ENCODE measurements at regions not wholly inside any gene's neighbourhood (a gene's known extent, or its start where the extent isn't known, plus 50 kb on each side); places are given as distances from the start of the nearest gene placed in this dataset.

GRCh38 chr9:15007698-15008097 lies 97.5 kb upstream of the FREM1 start:
- TF ChIP-seq USF1 (IDR thresholded peaks at IDR 0.05) (no peak), NFIC (IDR thresholded peaks at IDR 0.05) (no peak), TAF1 (IDR thresholded peaks at IDR 0.05; ENCODE audit: low read depth) (no peak), RAD21 (IDR thresholded peaks at IDR 0.05; ENCODE audit: low read depth) (no peak), TEAD4 (IDR thresholded peaks at IDR 0.05) (no peak), MAX (IDR thresholded peaks at IDR 0.05) (no peak), CEBPB (IDR thresholded peaks at IDR 0.05) (no peak), EGR1 (IDR thresholded peaks at IDR 0.05) (no peak), CREB1 (IDR thresholded peaks at IDR 0.05; ENCODE audit: low read depth) (no peak), EP300 (IDR thresholded peaks at IDR 0.05; ENCODE audit: borderline replicate concordance) (no peak), ZBTB7A (IDR thresholded peaks at IDR 0.05; ENCODE audit: low read depth) (no peak), FOXM1 (IDR thresholded peaks at IDR 0.05; ENCODE audit: borderline replicate concordance, low read depth) (no peak), YY1 (IDR thresholded peaks at IDR 0.05; ENCODE audit: low read depth) (no peak)

DNA sequence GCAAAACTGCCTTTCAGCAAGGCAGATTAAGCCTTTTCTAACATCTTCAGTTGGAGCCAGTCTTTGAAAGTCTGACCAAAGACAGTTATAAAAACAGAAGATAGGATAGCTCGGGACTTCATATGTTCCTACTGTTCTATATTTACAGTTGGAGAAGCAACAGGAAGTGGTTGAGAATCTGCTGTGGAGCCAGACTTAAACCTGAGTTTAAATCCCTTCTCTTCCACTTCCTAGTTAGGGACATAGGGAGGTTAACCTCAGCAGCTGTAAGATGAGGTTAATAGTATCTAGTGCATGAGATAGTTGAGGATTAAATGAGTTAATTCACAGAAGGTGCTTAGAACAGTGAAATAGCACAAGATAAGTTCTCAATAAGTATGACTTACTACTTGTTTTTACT lies 84.5 kb upstream of the FREM1 start:
- TF ChIP-seq ZBTB7A (IDR thresholded peaks at IDR 0.05; ENCODE audit: low read depth), result no peak
- TF ChIP-seq EP300 (IDR thresholded peaks at IDR 0.05; ENCODE audit: borderline replicate concordance), result no peak
- TF ChIP-seq, protein P1, sequence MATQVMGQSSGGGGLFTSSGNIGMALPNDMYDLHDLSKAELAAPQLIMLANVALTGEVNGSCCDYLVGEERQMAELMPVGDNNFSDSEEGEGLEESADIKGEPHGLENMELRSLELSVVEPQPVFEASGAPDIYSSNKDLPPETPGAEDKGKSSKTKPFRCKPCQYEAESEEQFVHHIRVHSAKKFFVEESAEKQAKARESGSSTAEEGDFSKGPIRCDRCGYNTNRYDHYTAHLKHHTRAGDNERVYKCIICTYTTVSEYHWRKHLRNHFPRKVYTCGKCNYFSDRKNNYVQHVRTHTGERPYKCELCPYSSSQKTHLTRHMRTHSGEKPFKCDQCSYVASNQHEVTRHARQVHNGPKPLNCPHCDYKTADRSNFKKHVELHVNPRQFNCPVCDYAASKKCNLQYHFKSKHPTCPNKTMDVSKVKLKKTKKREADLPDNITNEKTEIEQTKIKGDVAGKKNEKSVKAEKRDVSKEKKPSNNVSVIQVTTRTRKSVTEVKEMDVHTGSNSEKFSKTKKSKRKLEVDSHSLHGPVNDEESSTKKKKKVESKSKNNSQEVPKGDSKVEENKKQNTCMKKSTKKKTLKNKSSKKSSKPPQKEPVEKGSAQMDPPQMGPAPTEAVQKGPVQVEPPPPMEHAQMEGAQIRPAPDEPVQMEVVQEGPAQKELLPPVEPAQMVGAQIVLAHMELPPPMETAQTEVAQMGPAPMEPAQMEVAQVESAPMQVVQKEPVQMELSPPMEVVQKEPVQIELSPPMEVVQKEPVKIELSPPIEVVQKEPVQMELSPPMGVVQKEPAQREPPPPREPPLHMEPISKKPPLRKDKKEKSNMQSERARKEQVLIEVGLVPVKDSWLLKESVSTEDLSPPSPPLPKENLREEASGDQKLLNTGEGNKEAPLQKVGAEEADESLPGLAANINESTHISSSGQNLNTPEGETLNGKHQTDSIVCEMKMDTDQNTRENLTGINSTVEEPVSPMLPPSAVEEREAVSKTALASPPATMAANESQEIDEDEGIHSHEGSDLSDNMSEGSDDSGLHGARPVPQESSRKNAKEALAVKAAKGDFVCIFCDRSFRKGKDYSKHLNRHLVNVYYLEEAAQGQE (IDR thresholded peaks at IDR 0.05; ENCODE audit: low read depth), result no peak
- no peak for TF ChIP-seq EGR1 (IDR thresholded peaks at IDR 0.05)

GRCh38 chr9:14993901-14994554 lies 83.8 kb upstream of the FREM1 start:
- TF ChIP-seq ZBTB7A (IDR thresholded peaks at IDR 0.05; ENCODE audit: low read depth), result no peak
- no peak for TF ChIP-seq CREB1 (IDR thresholded peaks at IDR 0.05; ENCODE audit: low read depth)
- TF ChIP-seq EGR1 (IDR thresholded peaks at IDR 0.05), result no peak
- no peak for TF ChIP-seq YY1 (IDR thresholded peaks at IDR 0.05; ENCODE audit: low read depth)
- no peak for TF ChIP-seq RAD21 (IDR thresholded peaks at IDR 0.05; ENCODE audit: low read depth)
- TF ChIP-seq TCF12 (IDR thresholded peaks at IDR 0.05; ENCODE audit: low read depth), result no peak
- TF ChIP-seq USF1 (IDR thresholded peaks at IDR 0.05), result no peak
- no peak for TF ChIP-seq TEAD4 (IDR thresholded peaks at IDR 0.05)
- TF ChIP-seq, protein P1 (IDR thresholded peaks at IDR 0.05; ENCODE audit: low read depth), result no peak
- no peak for TF ChIP-seq MAX (IDR thresholded peaks at IDR 0.05)
- no peak for TF ChIP-seq NFIC (IDR thresholded peaks at IDR 0.05)
- no peak for TF ChIP-seq TAF1 (IDR thresholded peaks at IDR 0.05; ENCODE audit: low read depth)
- TF ChIP-seq CEBPB (IDR thresholded peaks at IDR 0.05), result no peak
- TF ChIP-seq EP300 (IDR thresholded peaks at IDR 0.05; ENCODE audit: borderline replicate concordance), result no peak
- no peak for TF ChIP-seq FOXM1 (IDR thresholded peaks at IDR 0.05; ENCODE audit: borderline replicate concordance, low read depth)

- TF ChIP-seq TEAD4 (IDR thresholded peaks at IDR 0.05), result no peak
- TF ChIP-seq TAF1 (IDR thresholded peaks at IDR 0.05; ENCODE audit: low read depth), result no peak
- no peak for TF ChIP-seq NFIC (IDR thresholded peaks at IDR 0.05)
- TF ChIP-seq CEBPB (IDR thresholded peaks at IDR 0.05), result no peak
- TF ChIP-seq EGR1 (IDR thresholded peaks at IDR 0.05), result no peak
- TF ChIP-seq, protein P1 (IDR thresholded peaks at IDR 0.05; ENCODE audit: low read depth), result no peak
- TF ChIP-seq MAX (IDR thresholded peaks at IDR 0.05), result no peak
- TF ChIP-seq YY1 (IDR thresholded peaks at IDR 0.05; ENCODE audit: low read depth), result no peak
- TF ChIP-seq TCF12 (IDR thresholded peaks at IDR 0.05; ENCODE audit: low read depth), result no peak
These were observed 83.0 kb upstream of the FREM1 start for GRCh38 chr9:14993061-14993800.

Measured in Ishikawa (cell line).